ENCODE measurements at regions not wholly inside any gene's neighbourhood (a gene's known extent, or its start where the extent isn't known, plus 50 kb on each side); places are given as distances from the start of the nearest gene placed in this dataset.
"Not testable (repeated sequence)": the region's sequence is repeated elsewhere in the genome, so short reads cannot be mapped to it uniquely, and the experiment has no call there.

GRCh38 chr2:63696496-63696895 is 107.7 kb downstream of the MDH1 start:
- DNase-seq = no peak

- DNase-seq = no peak
These were observed 108.4 kb downstream of the MDH1 start for GRCh38 chr2:63697160-63697559.

GRCh38 chr2:63698786-63699548 is 110.2 kb downstream of the MDH1 start:
- DNase-seq = no peak

GRCh38 chr2:63699549-63699839 is 110.7 kb downstream of the MDH1 start:
- no peak for DNase-seq

GRCh38 chr2:63700271-63700670 is 111.5 kb downstream of the MDH1 start:
- DNase-seq = no peak

- DNase-seq = no peak
These were observed 112.6 kb downstream of the MDH1 start for GRCh38 chr2:63701406-63701805.

GRCh38 chr2:63706084-63706483 is 117.3 kb downstream of the MDH1 start:
- not testable (repeated sequence) for DNase-seq

GRCh38 chr2:63710732-63711131 is 122.0 kb downstream of the MDH1 start:
- DNase-seq = no peak

- no peak for DNase-seq
These were observed 124.0 kb downstream of the MDH1 start for GRCh38 chr2:63712748-63713147.

GRCh38 chr2:63716146-63716545 is 125.5 kb upstream of the UGP2 start:
- no peak for DNase-seq

GRCh38 chr2:63719052-63719451 is 122.6 kb upstream of the UGP2 start:
- no peak for DNase-seq

- no peak for DNase-seq
These were observed 120.6 kb upstream of the UGP2 start for GRCh38 chr2:63721082-63721424.

GRCh38 chr2:63722284-63722683 is 119.4 kb upstream of the UGP2 start:
- not testable (repeated sequence) for DNase-seq

- DNase-seq = no peak
These were observed 118.0 kb upstream of the UGP2 start for GRCh38 chr2:63723709-63724108.

- not testable (repeated sequence) for DNase-seq
These were observed 116.5 kb upstream of the UGP2 start for GRCh38 chr2:63725212-63725611.

GRCh38 chr2:63729362-63729761 is 112.3 kb upstream of the UGP2 start:
- DNase-seq = no peak

- no peak for DNase-seq
These were observed 111.9 kb upstream of the UGP2 start for GRCh38 chr2:63729831-63730230.

- DNase-seq = no peak
These were observed 107.2 kb upstream of the UGP2 start for GRCh38 chr2:63734510-63734909.

GRCh38 chr2:63735263-63735662 is 106.4 kb upstream of the UGP2 start:
- DNase-seq = no peak

GRCh38 chr2:63735931-63736330 is 105.8 kb upstream of the UGP2 start:
- DNase-seq = no peak

GRCh38 chr2:63736354-63736753 is 105.3 kb upstream of the UGP2 start:
- DNase-seq = no peak

GRCh38 chr2:63737081-63737751 is 104.5 kb upstream of the UGP2 start:
- DNase-seq = no peak

GRCh38 chr2:63738019-63738418 is 103.7 kb upstream of the UGP2 start:
- no peak for DNase-seq

GRCh38 chr2:63739180-63739579 is 102.5 kb upstream of the UGP2 start:
- not testable (repeated sequence) for DNase-seq

GRCh38 chr2:63740020-63740419 is 101.7 kb upstream of the UGP2 start:
- DNase-seq = no peak

All from NCI-H2171 (cell line).